ENCODE measurements at regions not wholly inside any gene's neighbourhood (a gene's known extent, or its start where the extent isn't known, plus 50 kb on each side); places are given as distances from the start of the nearest gene placed in this dataset.
A peak's percentile ranks its signal among the peaks of the same experiment; 100 is the strongest.

DNA sequence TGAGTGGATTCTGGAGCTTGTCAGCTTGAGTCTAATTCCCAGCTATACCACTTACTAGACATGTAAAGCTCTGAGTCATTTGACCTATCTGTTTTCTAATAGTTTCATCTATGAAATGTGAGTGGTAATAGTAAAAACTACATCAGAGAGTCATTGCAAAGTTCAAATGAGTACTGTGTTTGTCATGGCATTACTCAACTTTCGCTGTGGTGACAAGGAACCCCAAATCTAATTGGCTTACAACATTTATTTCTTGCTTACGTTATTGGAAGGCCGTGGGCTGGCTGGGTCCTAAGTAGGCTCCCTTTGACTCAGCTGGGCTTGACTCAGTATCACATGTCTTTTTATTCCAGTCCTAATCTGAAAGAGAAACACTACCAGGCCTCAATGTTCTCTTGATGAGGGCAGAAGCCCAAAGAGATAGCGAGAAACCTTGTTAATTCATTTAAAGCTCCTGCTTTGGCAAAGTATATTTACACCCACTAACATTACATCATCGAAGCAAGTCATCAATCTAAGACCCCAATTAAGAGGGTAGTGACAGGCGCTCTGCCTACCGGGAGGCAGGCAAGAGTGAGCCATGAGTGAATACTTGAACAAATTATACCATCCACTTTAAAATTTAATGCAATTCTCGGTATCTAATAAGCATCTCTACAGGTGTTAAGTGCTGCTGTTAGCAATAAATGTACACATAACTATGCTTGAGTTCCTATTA lies 431.8 kb upstream of the SPHKAP start:
- no peaks in the 10 kb centered on the region for H3K36me3 ChIP-seq (replicated peaks in 1 of 2)
- 82 to 86% (median 84%) methylated on average over 8 of the region's 8 CpGs for WGBS, 4 donors
- H3K27ac ChIP-seq: no peak overlapping the region
- no peaks in the 10 kb centered on the region for H3K9me3 ChIP-seq (replicated peaks in 1 of 3)
- no peak overlapping the region for H3K4me3 ChIP-seq
- no peaks in the 10 kb centered on the region for H3K4me1 ChIP-seq (replicated peaks in 1 of 2)
- no peak for DNase-seq
- intact Hi-C loops (cut with DNase I): no loop called here
- TF ChIP-seq POLR2A (IDR thresholded peaks at IDR 0.05): no peak
- TF ChIP-seq, protein P1, sequence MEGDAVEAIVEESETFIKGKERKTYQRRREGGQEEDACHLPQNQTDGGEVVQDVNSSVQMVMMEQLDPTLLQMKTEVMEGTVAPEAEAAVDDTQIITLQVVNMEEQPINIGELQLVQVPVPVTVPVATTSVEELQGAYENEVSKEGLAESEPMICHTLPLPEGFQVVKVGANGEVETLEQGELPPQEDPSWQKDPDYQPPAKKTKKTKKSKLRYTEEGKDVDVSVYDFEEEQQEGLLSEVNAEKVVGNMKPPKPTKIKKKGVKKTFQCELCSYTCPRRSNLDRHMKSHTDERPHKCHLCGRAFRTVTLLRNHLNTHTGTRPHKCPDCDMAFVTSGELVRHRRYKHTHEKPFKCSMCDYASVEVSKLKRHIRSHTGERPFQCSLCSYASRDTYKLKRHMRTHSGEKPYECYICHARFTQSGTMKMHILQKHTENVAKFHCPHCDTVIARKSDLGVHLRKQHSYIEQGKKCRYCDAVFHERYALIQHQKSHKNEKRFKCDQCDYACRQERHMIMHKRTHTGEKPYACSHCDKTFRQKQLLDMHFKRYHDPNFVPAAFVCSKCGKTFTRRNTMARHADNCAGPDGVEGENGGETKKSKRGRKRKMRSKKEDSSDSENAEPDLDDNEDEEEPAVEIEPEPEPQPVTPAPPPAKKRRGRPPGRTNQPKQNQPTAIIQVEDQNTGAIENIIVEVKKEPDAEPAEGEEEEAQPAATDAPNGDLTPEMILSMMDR (IDR thresholded peaks at IDR 0.05): no peak
- H3K27me3 ChIP-seq: no peaks in the 10 kb centered on the region

DNA sequence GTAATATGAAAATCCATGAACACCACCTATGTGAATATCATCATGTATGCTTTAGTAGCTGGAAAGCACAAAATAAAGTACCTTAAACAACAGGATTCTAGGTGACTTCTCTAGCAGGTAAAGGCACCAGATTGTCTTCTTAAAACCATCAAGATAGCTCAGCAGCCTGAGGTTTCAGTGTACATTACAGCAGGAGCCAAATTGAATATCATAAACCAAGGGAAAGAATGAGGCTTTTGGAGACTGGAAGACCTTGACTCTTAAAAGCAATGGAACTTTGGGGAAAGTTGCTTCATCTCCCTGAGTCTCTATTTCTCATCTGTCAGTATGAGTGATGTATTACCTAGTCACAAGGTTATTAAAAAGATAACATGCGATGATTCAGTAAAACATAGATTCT lies 429.7 kb upstream of the SPHKAP start:
- intact Hi-C loops (cut with DNase I): no loop called here

DNA sequence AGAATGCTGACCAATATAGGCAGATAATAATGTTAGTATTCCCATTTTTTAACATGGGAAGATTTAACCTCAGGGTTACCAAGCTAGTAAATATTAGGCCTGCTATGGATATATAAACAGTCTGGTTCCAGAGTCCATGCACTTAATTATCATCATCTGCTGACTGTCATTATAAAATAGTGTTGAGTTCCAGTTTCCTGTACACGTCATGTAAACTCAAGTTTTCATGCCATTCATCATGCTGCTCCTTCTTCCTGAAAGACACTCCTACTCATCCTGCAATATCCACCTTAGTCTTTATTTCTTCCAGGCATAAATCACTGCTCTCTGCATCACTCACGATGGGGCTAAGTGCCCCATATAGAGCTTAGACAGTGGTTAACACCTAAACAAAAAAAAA lies 420.8 kb upstream of the SPHKAP start:
- TF ChIP-seq, protein P1 (IDR thresholded peaks at IDR 0.05): no peak
- no peak for TF ChIP-seq POLR2A (IDR thresholded peaks at IDR 0.05)
- WGBS, 4 donors: 48 to 69% (median 56%) methylated on average over 2 of the region's 2 CpGs
- no peaks in the 10 kb centered on the region for H3K9me3 ChIP-seq (replicated peaks in 1 of 3)
- no peaks in the 10 kb centered on the region for H3K27me3 ChIP-seq
- intact Hi-C loops (cut with DNase I): no loop called here
- no peaks in the 10 kb centered on the region for H3K4me1 ChIP-seq (replicated peaks in 1 of 2)
- H3K36me3 ChIP-seq (replicated peaks in 1 of 2): peaks cover 0 to 2% of the 10 kb centered on the region in 2 donors
- no peak overlapping the region for H3K27ac ChIP-seq
- DNase-seq: no peak
- no peak overlapping the region for H3K4me3 ChIP-seq

More for the DNA sequence above, 429.7 kb upstream of the SPHKAP start:
- TF ChIP-seq POLR2A (IDR thresholded peaks at IDR 0.05): peak; percentile 59 to 92
- TF ChIP-seq, protein P1 (IDR thresholded peaks at IDR 0.05): no peak
- Histone ChIP-seq H3K36me3 (replicated peaks in 1 of 2) (no peaks in the 10 kb centered on the region), H3K27me3 (no peaks in the 10 kb centered on the region), H3K9me3 (replicated peaks in 1 of 3) (no peaks in the 10 kb centered on the region), H3K27ac (peak overlapping the region in 4 of 5 donors; percentile 54 to 76 (median 65)), H3K4me3 (peak overlapping the region in 2 of 4 donors; percentile 13 to 64), H3K4me1 (replicated peaks in 1 of 2) (no peaks in the 10 kb centered on the region)
- 36 to 47% (median 43%) methylated on average over 1 of the region's 1 CpG for WGBS, 4 donors
- peak in 4 of 7 donors; percentile 21 to 26 (median 22) for DNase-seq

DNA sequence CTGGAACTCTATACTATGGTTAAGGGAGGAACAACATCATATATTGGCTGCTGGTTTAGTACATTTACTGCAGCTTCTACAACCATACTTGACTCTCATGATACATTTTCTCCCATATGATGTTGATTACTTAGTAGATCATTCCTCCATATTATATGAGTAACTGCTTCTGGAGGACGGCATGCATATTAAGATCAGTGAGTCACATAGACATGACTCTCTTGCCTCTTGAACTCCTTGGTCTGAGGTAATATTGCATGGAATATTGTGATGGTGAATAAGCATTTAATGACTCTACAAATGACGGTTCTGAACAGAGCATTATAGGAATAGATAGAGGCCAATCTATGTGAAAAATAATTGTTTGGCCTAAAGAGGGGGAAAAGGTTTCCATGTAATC lies 418.8 kb upstream of the SPHKAP start:
- Histone ChIP-seq H3K9me3 (replicated peaks in 1 of 3) (no peaks in the 10 kb centered on the region), H3K4me1 (replicated peaks in 1 of 2) (no peaks in the 10 kb centered on the region), H3K27me3 (no peaks in the 10 kb centered on the region), H3K36me3 (replicated peaks in 1 of 2) (peaks cover 0 to 2% of the 10 kb centered on the region in 2 donors), H3K27ac (peak overlapping the region in 1 of 5 donors; percentile 1), H3K4me3 (no peak overlapping the region)
- no peak for TF ChIP-seq POLR2A (IDR thresholded peaks at IDR 0.05)
- TF ChIP-seq, protein P1 (IDR thresholded peaks at IDR 0.05): no peak
- DNase-seq: no peak
- intact Hi-C loops (cut with DNase I): no loop called here
- 64 to 82% (median 70%) methylated on average over 2 of the region's 2 CpGs for WGBS, 4 donors
